Smooth muscle cell (in vitro differentiated cells): ENCODE measurements at regions not wholly inside any gene's neighbourhood (a gene's known extent, or its start where the extent isn't known, plus 50 kb on each side); places are given as distances from the start of the nearest gene placed in this dataset.
A peak's percentile ranks its signal among the peaks of the same experiment; 100 is the strongest.

Source experiments
- DNase-seq: peaks from one replicate; lab custom pipeline; 2025; ENCODE audit not compliant: unreplicated experiment; lab: John Stamatoyannopoulos, UW
- H2AFZ ChIP-seq: fragments of 200-600 bp; sonication (generic); 2 replicates; pipeline ENCODE4 v1.6.0; 2016; ENCODE audit warnings: antibody characterized with exemption, low read depth, mild to moderate bottlenecking
- H3F3A ChIP-seq: fragments of 200-600 bp; sonication (generic); 2 replicates; pipeline ENCODE4 v1.6.0; 2017; ENCODE audit warnings: antibody characterized with exemption, low read depth
- H3K27ac ChIP-seq: fragments of 200-600 bp; sonication (generic); 2 replicates; pipeline ENCODE4 v1.5.1; 2016; ENCODE audit warnings: low read depth, mild to moderate bottlenecking
- H3K27me3 ChIP-seq: fragments of 200-600 bp; sonication (generic); 2 replicates; pipeline ENCODE4 v1.6.1; 2016; ENCODE audit warnings: low read depth, mild to moderate bottlenecking
- H3K36me3 ChIP-seq: fragments of 200-600 bp; sonication (generic); 2 replicates; pipeline ENCODE4 v1.5.1; 2016; ENCODE audit warnings: low read depth
- H3K4me1 ChIP-seq: fragments of 200-600 bp; sonication (generic); 2 replicates; pipeline ENCODE4 v1.5.1; 2016; ENCODE audit warnings: low read depth
- H3K4me2 ChIP-seq: fragments of 200-600 bp; sonication (generic); 2 replicates; pipeline ENCODE4 v1.6.0; 2016; ENCODE audit warnings: mild to moderate bottlenecking
- H3K4me3 ChIP-seq: fragments of 200-600 bp; sonication (generic); 2 replicates; pipeline ENCODE4 v1.5.1; 2016; ENCODE audit warnings: mild to moderate bottlenecking
- H3K79me2 ChIP-seq: fragments of 200-600 bp; sonication (generic); 2 replicates; pipeline ENCODE4 v1.6.0; 2016; ENCODE audit warnings: low read depth, mild to moderate bottlenecking
- H3K9ac ChIP-seq: fragments of 200-600 bp; sonication (generic); 2 replicates; pipeline ENCODE4 v1.6.0; 2016; ENCODE audit warnings: low read depth
- H3K9me3 ChIP-seq: fragments of 200-600 bp; sonication (generic); replicated peaks from 2 replicates; pipeline ENCODE4 v1.5.1; 2016; ENCODE audit warnings: low read depth
- H4K20me1 ChIP-seq: fragments of 200-600 bp; sonication (generic); 2 replicates; pipeline ENCODE4 v1.6.0; 2016; ENCODE audit warnings: low read depth
- CTCF ChIP-seq: fragments of 200-600 bp; sonication (generic); IDR thresholded peaks from 2 replicates; pipeline ENCODE4 v1.5.1; 2017; ENCODE audit warnings: borderline replicate concordance, mild to moderate bottlenecking, antibody characterized with exemption; ENCODE audit not compliant: insufficient read depth, poor library complexity, severe bottlenecking
- WGBS: methylation state at CpG from one replicate; pipeline ENCODE4 v1.1.7; 2016; ENCODE audit warnings: low lambda C conversion rate; 5-methylcytosine and 5-hydroxymethylcytosine counted together

DNA sequence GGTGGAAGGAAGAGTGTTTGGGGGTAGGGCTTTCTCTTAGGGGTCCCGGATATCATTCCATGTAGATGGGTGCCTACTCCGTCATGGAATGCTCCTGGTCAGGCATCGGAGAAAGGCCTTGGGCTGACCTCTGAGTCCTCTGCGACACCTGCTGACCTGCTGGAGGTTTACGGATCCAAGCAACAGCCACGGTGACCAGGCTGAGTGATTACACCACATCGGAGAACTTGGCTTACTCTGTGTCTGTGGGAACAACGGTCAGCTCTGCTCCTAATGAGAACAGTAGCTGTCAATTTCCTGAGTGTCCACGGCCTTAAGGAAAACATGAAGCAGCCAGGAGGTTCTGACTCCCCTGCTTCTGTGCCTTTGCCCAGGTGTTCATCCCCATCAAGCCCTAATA, 73.2 kb downstream of the TNP1 start:
- Histone ChIP-seq H3K27me3 (no peaks in the 10 kb centered on the region), H3K4me3 (no peak overlapping the region), H2AFZ (no peak overlapping the region), H4K20me1 (no peaks in the 10 kb centered on the region), H3K9me3 (no peaks in the 10 kb centered on the region), H3K36me3 (no peaks in the 10 kb centered on the region), H3K4me2 (no peak overlapping the region), H3K9ac (no peak overlapping the region), H3F3A (peaks cover 16% of the 10 kb centered on the region), H3K79me2 (no peaks in the 10 kb centered on the region), H3K4me1 (peaks cover 29% of the 10 kb centered on the region), H3K27ac (no peak overlapping the region)
- WGBS = 98% methylated on average over 9 of the region's 9 CpGs
- no peak for TF ChIP-seq CTCF
- no peak for DNase-seq

DNA sequence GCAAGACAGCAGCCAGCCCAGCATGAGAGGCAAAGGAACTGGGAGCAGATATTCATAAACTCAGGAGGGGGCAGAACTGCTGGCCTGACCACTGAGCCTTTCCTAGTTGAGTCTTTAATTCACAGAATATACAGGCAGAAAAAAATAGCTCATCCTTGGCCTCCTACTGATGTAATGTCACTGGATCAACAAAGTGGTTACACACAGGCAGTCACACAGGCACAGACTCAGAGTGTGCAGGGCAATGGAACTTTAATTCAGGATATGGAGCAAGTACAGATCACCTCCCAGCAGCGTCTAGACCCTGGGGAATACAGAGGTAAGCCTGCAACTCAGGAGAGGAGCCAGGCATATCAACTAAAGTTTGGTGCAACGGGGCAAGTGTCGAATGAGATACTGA, 75.4 kb downstream of the TNP1 start:
- Histone ChIP-seq H3K4me3 (no peak overlapping the region), H3K9me3 (no peaks in the 10 kb centered on the region), H3K4me1 (peaks cover 21% of the 10 kb centered on the region), H4K20me1 (no peaks in the 10 kb centered on the region), H3K9ac (no peak overlapping the region), H3F3A (peaks cover 5% of the 10 kb centered on the region), H3K27ac (no peak overlapping the region), H2AFZ (peak overlapping the region; percentile 72), H3K27me3 (no peaks in the 10 kb centered on the region), H3K4me2 (no peak overlapping the region), H3K79me2 (no peaks in the 10 kb centered on the region), H3K36me3 (no peaks in the 10 kb centered on the region)
- no peak for DNase-seq
- no peak for TF ChIP-seq CTCF
- WGBS = 75% methylated on average over 3 of the region's 3 CpGs

- no peak overlapping the region for H2AFZ ChIP-seq
Measured at GRCh38 chr2:216781709-216782108, 78.2 kb downstream of the TNP1 start.

More at GRCh38 chr2:216781709-216782108, 78.2 kb downstream of the TNP1 start:
- Histone ChIP-seq H3K4me2 (no peak overlapping the region), H3K27me3 (no peaks in the 10 kb centered on the region), H3K27ac (no peak overlapping the region), H4K20me1 (no peaks in the 10 kb centered on the region), H3K9me3 (no peaks in the 10 kb centered on the region), H3K4me1 (no peaks in the 10 kb centered on the region), H3K9ac (no peak overlapping the region), H3K4me3 (no peak overlapping the region), H3K79me2 (no peaks in the 10 kb centered on the region), H3F3A (peaks cover 8% of the 10 kb centered on the region), H3K36me3 (no peaks in the 10 kb centered on the region)
- no peak for DNase-seq
- no peak for TF ChIP-seq CTCF
- WGBS = 56% methylated on average over 4 of the region's 4 CpGs
